ENCODE measurements at regions not wholly inside any gene's neighbourhood (a gene's known extent, or its start where the extent isn't known, plus 50 kb on each side); places are given as distances from the start of the nearest gene placed in this dataset.

DNA sequence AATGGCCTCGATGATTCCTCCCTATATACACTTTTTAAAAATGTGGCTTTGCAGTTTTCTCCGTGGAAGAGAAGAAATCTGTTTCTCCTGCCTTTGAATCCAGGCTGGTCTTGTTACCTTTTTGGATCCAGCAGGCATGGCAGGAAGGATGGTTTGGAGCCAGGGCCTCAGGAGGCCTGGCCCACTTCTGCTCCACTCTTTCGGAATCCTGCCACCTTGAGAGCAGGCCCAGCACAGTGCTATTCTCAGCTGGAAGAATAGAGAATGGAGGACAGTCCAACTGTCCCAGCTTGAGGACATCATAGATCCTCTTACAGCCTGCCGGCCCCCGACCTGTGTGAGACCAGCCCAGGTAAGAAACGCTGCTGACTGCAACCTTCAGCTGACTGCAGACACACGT, 421.5 kb downstream of the FUT8 start:
- TF ChIP-seq, protein P1, sequence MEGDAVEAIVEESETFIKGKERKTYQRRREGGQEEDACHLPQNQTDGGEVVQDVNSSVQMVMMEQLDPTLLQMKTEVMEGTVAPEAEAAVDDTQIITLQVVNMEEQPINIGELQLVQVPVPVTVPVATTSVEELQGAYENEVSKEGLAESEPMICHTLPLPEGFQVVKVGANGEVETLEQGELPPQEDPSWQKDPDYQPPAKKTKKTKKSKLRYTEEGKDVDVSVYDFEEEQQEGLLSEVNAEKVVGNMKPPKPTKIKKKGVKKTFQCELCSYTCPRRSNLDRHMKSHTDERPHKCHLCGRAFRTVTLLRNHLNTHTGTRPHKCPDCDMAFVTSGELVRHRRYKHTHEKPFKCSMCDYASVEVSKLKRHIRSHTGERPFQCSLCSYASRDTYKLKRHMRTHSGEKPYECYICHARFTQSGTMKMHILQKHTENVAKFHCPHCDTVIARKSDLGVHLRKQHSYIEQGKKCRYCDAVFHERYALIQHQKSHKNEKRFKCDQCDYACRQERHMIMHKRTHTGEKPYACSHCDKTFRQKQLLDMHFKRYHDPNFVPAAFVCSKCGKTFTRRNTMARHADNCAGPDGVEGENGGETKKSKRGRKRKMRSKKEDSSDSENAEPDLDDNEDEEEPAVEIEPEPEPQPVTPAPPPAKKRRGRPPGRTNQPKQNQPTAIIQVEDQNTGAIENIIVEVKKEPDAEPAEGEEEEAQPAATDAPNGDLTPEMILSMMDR (IDR thresholded peaks at IDR 0.05) = no peak
- TF ChIP-seq ZFX (IDR thresholded peaks at IDR 0.05; ENCODE audit: borderline replicate concordance) = no peak

Data from 22Rv1 (cell line).